Thoracic aorta (tissue), 2 donors: ENCODE measurements at regions not wholly inside any gene's neighbourhood (a gene's known extent, or its start where the extent isn't known, plus 50 kb on each side); places are given as distances from the start of the nearest gene placed in this dataset.

Source experiments
- ATAC-seq: fragments of 150-250 bp; one replicate; pipeline ENCODE4 v1.8.0; 2017; ENCODE audit warnings: low read depth; ENCODE audit not compliant: insufficient number of reproducible peaks, low FRiP score
- DNase-seq: peaks from one replicate; pipeline ENCODE4 v3.0.0-alpha.2; 2020; ENCODE audit warnings: low spot score
- H3K27ac ChIP-seq, 2 donors: fragments of 200-600 bp; sonication (generic); 1 replicate in 1 of 2; 2 replicates in 1 of 2; pipeline ENCODE4 v1.5.1; 2016; ENCODE audit warnings: mild to moderate bottlenecking in 2 of 2, moderate library complexity in 2 of 2
- H3K27me3 ChIP-seq: fragments of 200-600 bp; sonication (generic); replicated peaks from 2 replicates; pipeline ENCODE4 v1.6.0; 2016; ENCODE audit warnings: mild to moderate bottlenecking; ENCODE audit not compliant: insufficient read depth
- H3K36me3 ChIP-seq: fragments of 200-600 bp; sonication (generic); one replicate; pipeline ENCODE4 v1.5.1; 2016
- H3K4me1 ChIP-seq, 2 donors: fragments of 200-600 bp; sonication (generic); 1 replicate in 1 of 2; 2 replicates in 1 of 2; pipeline versions ENCODE4 v1.5.1 to v1.6.0; 2016; ENCODE audit warnings: low read depth in 2 of 2, mild to moderate bottlenecking in 1 of 2; ENCODE audit not compliant: control insufficient read depth in 1 of 2
- H3K4me3 ChIP-seq: fragments of 200-600 bp; sonication (generic); 2 replicates; pipeline ENCODE4 v1.5.1; 2016; ENCODE audit warnings: mild to moderate bottlenecking
- H3K9me3 ChIP-seq: fragments of 200-600 bp; sonication (generic); 2 replicates; pipeline ENCODE4 v1.5.1; 2016
- TF ChIP-seq, protein P1 (sequence below): fragments of 200-600 bp; sonication (generic); IDR thresholded peaks from one replicate; pipeline ENCODE4 v1.5.1; 2019; ENCODE audit warnings: antibody characterized with exemption

DNA sequence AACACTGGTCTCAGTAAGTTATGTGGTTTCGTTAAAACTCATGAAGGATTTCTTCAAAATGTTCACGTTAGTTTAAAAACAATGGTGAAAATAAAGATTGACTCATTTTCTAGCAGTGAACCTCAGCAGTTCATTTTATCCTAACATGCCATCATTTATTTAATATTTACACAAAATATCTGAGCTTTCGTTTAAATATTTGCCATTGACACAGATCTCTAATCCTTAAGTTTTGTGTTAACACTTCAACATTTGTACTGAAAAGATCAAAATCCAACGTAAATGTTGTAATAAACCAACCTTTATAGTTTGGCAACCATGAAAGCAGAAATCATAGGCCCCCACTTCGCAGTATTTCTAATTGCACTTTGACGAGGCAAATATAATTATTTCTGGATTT lies 1129.5 kb downstream of the PLA2G4A start:
- DNase-seq (no peak), ATAC-seq (no peak)
- Histone ChIP-seq H3K27ac (no peak overlapping the region), H3K36me3 (no peaks in the 10 kb centered on the region), H3K4me3 (no peak overlapping the region), H3K4me1 (no peaks in the 10 kb centered on the region), H3K27me3 (no peaks in the 10 kb centered on the region), H3K9me3 (no peaks in the 10 kb centered on the region)
- TF ChIP-seq, protein P1, sequence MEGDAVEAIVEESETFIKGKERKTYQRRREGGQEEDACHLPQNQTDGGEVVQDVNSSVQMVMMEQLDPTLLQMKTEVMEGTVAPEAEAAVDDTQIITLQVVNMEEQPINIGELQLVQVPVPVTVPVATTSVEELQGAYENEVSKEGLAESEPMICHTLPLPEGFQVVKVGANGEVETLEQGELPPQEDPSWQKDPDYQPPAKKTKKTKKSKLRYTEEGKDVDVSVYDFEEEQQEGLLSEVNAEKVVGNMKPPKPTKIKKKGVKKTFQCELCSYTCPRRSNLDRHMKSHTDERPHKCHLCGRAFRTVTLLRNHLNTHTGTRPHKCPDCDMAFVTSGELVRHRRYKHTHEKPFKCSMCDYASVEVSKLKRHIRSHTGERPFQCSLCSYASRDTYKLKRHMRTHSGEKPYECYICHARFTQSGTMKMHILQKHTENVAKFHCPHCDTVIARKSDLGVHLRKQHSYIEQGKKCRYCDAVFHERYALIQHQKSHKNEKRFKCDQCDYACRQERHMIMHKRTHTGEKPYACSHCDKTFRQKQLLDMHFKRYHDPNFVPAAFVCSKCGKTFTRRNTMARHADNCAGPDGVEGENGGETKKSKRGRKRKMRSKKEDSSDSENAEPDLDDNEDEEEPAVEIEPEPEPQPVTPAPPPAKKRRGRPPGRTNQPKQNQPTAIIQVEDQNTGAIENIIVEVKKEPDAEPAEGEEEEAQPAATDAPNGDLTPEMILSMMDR, result no peak

DNA sequence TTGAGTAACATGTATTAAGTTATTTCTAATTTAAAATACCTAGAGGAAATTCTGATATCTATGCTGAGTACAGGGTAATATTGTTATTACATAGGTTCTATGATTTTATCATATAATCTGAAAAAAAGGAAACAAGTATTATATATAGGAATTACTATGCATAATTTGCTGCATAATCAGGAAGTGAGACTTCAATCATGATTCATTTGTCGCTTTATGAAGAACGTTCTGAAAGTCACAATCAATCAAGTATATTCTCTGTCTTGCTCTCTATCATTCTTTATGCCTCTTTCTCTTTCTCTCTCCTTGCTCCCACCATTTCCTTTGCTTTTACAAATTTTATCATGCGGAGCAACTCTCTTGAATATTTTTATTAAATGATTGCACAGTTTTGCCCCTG lies 1130.3 kb downstream of the PLA2G4A start:
- TF ChIP-seq, protein P1, result no peak
- Histone ChIP-seq H3K36me3 (no peaks in the 10 kb centered on the region), H3K4me1 (no peaks in the 10 kb centered on the region), H3K27ac (no peak overlapping the region), H3K27me3 (no peaks in the 10 kb centered on the region), H3K4me3 (no peak overlapping the region), H3K9me3 (no peaks in the 10 kb centered on the region)
- DNase-seq, result no peak
- no peak for ATAC-seq

DNA sequence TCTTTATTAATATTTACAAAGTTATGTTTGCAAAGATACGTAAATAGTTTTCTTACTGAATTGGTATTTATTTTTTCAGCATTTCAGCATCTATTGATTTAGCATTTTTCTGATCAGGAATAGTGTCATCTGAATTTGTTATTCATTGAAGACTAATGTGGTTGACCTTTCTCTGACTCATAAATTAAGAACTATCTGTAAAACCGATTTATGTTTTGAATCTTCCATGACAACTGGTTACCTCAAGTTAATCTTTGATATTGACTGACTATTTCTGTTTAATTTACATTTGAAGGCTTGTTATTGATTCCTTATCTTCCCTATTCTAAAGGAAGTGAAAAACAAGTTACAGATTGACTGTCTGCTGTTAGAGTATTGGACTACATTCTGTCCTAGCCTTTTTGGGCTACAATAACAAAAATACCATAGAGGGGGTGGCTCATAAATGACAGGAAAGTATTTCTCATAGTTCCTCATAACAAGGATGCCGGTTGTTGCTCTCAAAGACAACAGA lies 1131.4 kb downstream of the PLA2G4A start:
- ATAC-seq (no peak), DNase-seq (no peak)
- Histone ChIP-seq H3K4me1 (no peaks in the 10 kb centered on the region), H3K27me3 (no peaks in the 10 kb centered on the region), H3K9me3 (no peaks in the 10 kb centered on the region), H3K4me3 (no peak overlapping the region), H3K36me3 (no peaks in the 10 kb centered on the region), H3K27ac (no peak overlapping the region)
- TF ChIP-seq, protein P1, result no peak

DNA sequence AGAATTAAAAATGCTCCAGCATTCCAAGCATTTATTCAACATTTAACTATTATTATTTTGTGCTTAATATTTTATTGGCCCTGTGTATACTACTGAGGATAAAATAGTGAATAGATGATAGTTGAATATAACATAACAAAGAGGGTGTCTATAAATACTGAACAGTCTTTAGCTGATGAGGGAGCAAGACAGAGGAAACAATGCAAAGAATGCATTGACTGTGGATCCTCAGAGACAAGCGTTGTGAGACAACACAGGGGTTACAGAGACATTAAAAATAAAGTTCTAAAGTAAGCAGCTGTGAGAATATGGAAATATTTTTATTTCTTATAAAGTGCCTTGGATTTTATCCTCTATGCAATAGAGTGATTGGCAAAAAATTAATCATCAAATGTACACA lies 1133.1 kb downstream of the PLA2G4A start:
- no peaks in the 10 kb centered on the region for H3K4me1 ChIP-seq
- no peak overlapping the region for H3K27ac ChIP-seq
- H3K4me3 ChIP-seq, result no peak overlapping the region
- no peaks in the 10 kb centered on the region for H3K27me3 ChIP-seq
- no peaks in the 10 kb centered on the region for H3K9me3 ChIP-seq
- TF ChIP-seq, protein P1, result no peak
- H3K36me3 ChIP-seq, result no peaks in the 10 kb centered on the region
- DNase-seq, result no peak
- no peak for ATAC-seq

DNA sequence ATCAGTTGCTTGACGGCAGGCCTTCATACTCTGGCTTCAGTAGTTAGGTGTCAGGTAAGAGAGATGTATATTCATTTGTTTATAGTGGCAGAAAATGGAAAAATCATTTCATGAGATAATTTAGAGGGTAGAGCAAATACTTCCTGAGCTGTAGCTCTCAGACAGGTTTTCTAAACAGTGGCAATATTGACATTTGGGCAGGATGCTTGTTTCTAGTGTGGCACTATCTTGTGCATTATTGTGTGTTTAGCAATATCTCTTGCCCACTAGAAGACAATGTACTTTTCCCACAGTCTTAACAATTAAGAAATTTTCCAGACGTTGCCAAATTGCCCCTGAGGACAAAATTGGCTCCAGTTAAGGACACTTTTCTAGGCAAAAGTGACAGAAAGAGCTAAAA lies 1143.1 kb downstream of the PLA2G4A start:
- no peaks in the 10 kb centered on the region for H3K36me3 ChIP-seq
- TF ChIP-seq, protein P1, result no peak
- H3K4me1 ChIP-seq, result no peaks in the 10 kb centered on the region
- H3K4me3 ChIP-seq, result no peak overlapping the region
- DNase-seq (no peak), ATAC-seq (no peak)
- H3K27ac ChIP-seq, result no peak overlapping the region
- H3K9me3 ChIP-seq, result no peaks in the 10 kb centered on the region
- no peaks in the 10 kb centered on the region for H3K27me3 ChIP-seq
